ENCODE measurements at regions not wholly inside any gene's neighbourhood (a gene's known extent, or its start where the extent isn't known, plus 50 kb on each side); places are given as distances from the start of the nearest gene placed in this dataset.
A peak's percentile ranks its signal among the peaks of the same experiment; 100 is the strongest.

GRCh38 chr2:126971162-126971480 lies 72.4 kb downstream of the TEX51 start:
- CTCF ChIA-PET = interaction anchor here (0.8 to 2.0 kb wide), 2 partner anchors 14 to 443 kb away, joined by 3 to 7 read pairs; no protein-coding TSS in a partner anchor
- H3K4me3 ChIP-seq (ENCODE audit: low read length) = no peak overlapping the region
- H3K27ac ChIP-seq (ENCODE audit: low read depth in 1 of 2, low read length in 2 of 2) = no peak overlapping the region
- no peaks in the 10 kb centered on the region for H3K36me3 ChIP-seq (ENCODE audit: insufficient read depth, low read length)
- Mint-ChIP-seq H3K4me1 (ENCODE audit: low read depth) (no peaks in the 10 kb centered on the region), H3K27me3 (peaks cover 58% of the 10 kb centered on the region), H3K9me3 (no peaks in the 10 kb centered on the region), H3K4me3 (no peak overlapping the region), H3K27ac (no peak overlapping the region), H3K36me3 (ENCODE audit: low read depth) (no peaks in the 10 kb centered on the region)
- POLR2A ChIA-PET = no interaction called here
- peaks cover 22 to 55% of the 10 kb centered on the region in 2 experiments for H3K27me3 ChIP-seq (ENCODE audit: control insufficient read depth in 1 of 2, insufficient read depth in 2 of 2, low read length in 2 of 2)
- H3K9me3 ChIP-seq (ENCODE audit: control insufficient read depth in 1 of 2, insufficient read depth in 1 of 2, low read length in 2 of 2) = peaks cover 0 to 12% of the 10 kb centered on the region in 2 experiments
- peaks cover 14% of the 10 kb centered on the region for H3K4me1 ChIP-seq (ENCODE audit: insufficient read depth, low read length)
- DNase-seq (peak in 1 of 14 experiments; percentile 1), ATAC-seq (ENCODE audit: poor library complexity) (no peak)
- TF ChIP-seq CTCF (IDR thresholded peaks at IDR 0.05) = no peak
- intact Hi-C loops (cut with DNase I, micrococcal nuclease) = loop anchor here in 1 of 2 experiments (5.0 to 10.0 kb wide), 2 partner anchors 366 to 449 kb away; no protein-coding TSS in a partner anchor

GRCh38 chr2:126971481-126972278 lies 73.0 kb downstream of the TEX51 start:
- peak; percentile 92 for TF ChIP-seq CTCF (IDR thresholded peaks at IDR 0.05)
- H3K27me3 ChIP-seq (ENCODE audit: control insufficient read depth in 1 of 2, insufficient read depth in 2 of 2, low read length in 2 of 2) = peaks cover 21 to 53% of the 10 kb centered on the region in 2 experiments
- Mint-ChIP-seq H3K36me3 (ENCODE audit: low read depth) (no peaks in the 10 kb centered on the region), H3K4me3 (peak overlapping the region; percentile 74), H3K9me3 (no peaks in the 10 kb centered on the region), H3K27me3 (peaks cover 54% of the 10 kb centered on the region), H3K4me1 (ENCODE audit: low read depth) (no peaks in the 10 kb centered on the region), H3K27ac (no peak overlapping the region)
- H3K9me3 ChIP-seq (ENCODE audit: control insufficient read depth in 1 of 2, insufficient read depth in 1 of 2, low read length in 2 of 2) = peaks cover 0 to 12% of the 10 kb centered on the region in 2 experiments
- H3K4me1 ChIP-seq (ENCODE audit: insufficient read depth, low read length) = peaks cover 14% of the 10 kb centered on the region
- H3K27ac ChIP-seq (ENCODE audit: low read depth in 1 of 2, low read length in 2 of 2) = no peak overlapping the region
- intact Hi-C loops (cut with DNase I, micrococcal nuclease) = loop anchor here (2.0 to 10.0 kb wide), 3 partner anchors 367 to 449 kb away; no protein-coding TSS in a partner anchor
- ATAC-seq (ENCODE audit: poor library complexity) (peak; percentile 94), DNase-seq (peak; percentile 45 to 79 (median 54))
- ChIA-PET POLR2A (no interaction called here), CTCF (interaction anchor here (0.8 to 2.0 kb wide), 3 partner anchors 13 to 444 kb away, joined by 3 to 7 read pairs (median 3); no protein-coding TSS in a partner anchor)
- no peaks in the 10 kb centered on the region for H3K36me3 ChIP-seq (ENCODE audit: insufficient read depth, low read length)
- H3K4me3 ChIP-seq (ENCODE audit: low read length) = peak overlapping the region; percentile 43

GRCh38 chr2:126972279-126972626 lies 73.6 kb downstream of the TEX51 start:
- peak overlapping the region; percentile 43 for H3K4me3 ChIP-seq (ENCODE audit: low read length)
- ChIA-PET CTCF (interaction anchor here (1.1 to 2.0 kb wide), 2 partner anchors 66 to 444 kb away, joined by 3 to 7 read pairs; no protein-coding TSS in a partner anchor), POLR2A (no interaction called here)
- intact Hi-C loops (cut with DNase I, micrococcal nuclease) = loop anchor here (2.0 to 10.0 kb wide), 3 partner anchors 367 to 450 kb away; no protein-coding TSS in a partner anchor
- H3K27ac ChIP-seq (ENCODE audit: low read depth in 1 of 2, low read length in 2 of 2) = no peak overlapping the region
- H3K27me3 ChIP-seq (ENCODE audit: control insufficient read depth in 1 of 2, insufficient read depth in 2 of 2, low read length in 2 of 2) = peaks cover 18 to 48% of the 10 kb centered on the region in 2 experiments
- H3K9me3 ChIP-seq (ENCODE audit: control insufficient read depth in 1 of 2, insufficient read depth in 1 of 2, low read length in 2 of 2) = peaks cover 0 to 12% of the 10 kb centered on the region in 2 experiments
- peak; percentile 41 for TF ChIP-seq CTCF (IDR thresholded peaks at IDR 0.05)
- no peak for ATAC-seq (ENCODE audit: poor library complexity)
- no peaks in the 10 kb centered on the region for H3K4me1 Mint-ChIP-seq (ENCODE audit: low read depth)
- H3K27ac Mint-ChIP-seq = no peak overlapping the region
- peaks cover 49% of the 10 kb centered on the region for H3K27me3 Mint-ChIP-seq
- H3K4me1 ChIP-seq (ENCODE audit: insufficient read depth, low read length) = peaks cover 14% of the 10 kb centered on the region
- H3K36me3 Mint-ChIP-seq (ENCODE audit: low read depth) = no peaks in the 10 kb centered on the region
- no peaks in the 10 kb centered on the region for H3K36me3 ChIP-seq (ENCODE audit: insufficient read depth, low read length)
- DNase-seq = no peak
- H3K4me3 Mint-ChIP-seq = no peak overlapping the region
- H3K9me3 Mint-ChIP-seq = no peaks in the 10 kb centered on the region
